ENCODE measurements at regions not wholly inside any gene's neighbourhood (a gene's known extent, or its start where the extent isn't known, plus 50 kb on each side); places are given as distances from the start of the nearest gene placed in this dataset.

GRCh38 chr4:156476359-156476758 lies 495.2 kb downstream of the PDGFC start:
- TF ChIP-seq CTCF (conservative IDR thresholded peaks at IDR 0.05) (no peak), EZH2 (IDR thresholded peaks at IDR 0.05; ENCODE audit: low read depth) (no peak)
